ENCODE measurements at regions not wholly inside any gene's neighbourhood (a gene's known extent, or its start where the extent isn't known, plus 50 kb on each side); places are given as distances from the start of the nearest gene placed in this dataset.

GRCh38 chr7:9029681-9030530, 596.5 kb downstream of the NXPH1 start:
- Histone ChIP-seq H2AFZ (ENCODE audit: low read depth, low read length, severe bottlenecking) (no peak overlapping the region), H3F3A (ENCODE audit: insufficient read depth) (no peaks in the 10 kb centered on the region), H3K9me2 (replicated peaks; ENCODE audit: insufficient read depth, low read length) (no peaks in the 10 kb centered on the region), H3K36me3 (ENCODE audit: low read length) (no peaks in the 10 kb centered on the region), H3K4me3 (ENCODE audit: insufficient read depth, low read length, poor library complexity, severe bottlenecking) (no peak overlapping the region), H3K4me2 (ENCODE audit: low read depth, low read length, poor library complexity, severe bottlenecking) (no peak overlapping the region), H3K9ac (ENCODE audit: low read length) (no peak overlapping the region), H3K27ac (ENCODE audit: low read depth, low read length) (no peak overlapping the region), H3K9me3 (ENCODE audit: insufficient read depth, low read length) (no peaks in the 10 kb centered on the region), H4K20me1 (ENCODE audit: low read depth, low read length) (no peaks in the 10 kb centered on the region), H3K27me3 (ENCODE audit: low read length) (no peaks in the 10 kb centered on the region), H3K79me2 (ENCODE audit: insufficient read depth, low read length) (no peaks in the 10 kb centered on the region)
- TF ChIP-seq CTCF (IDR thresholded peaks at IDR 0.05; ENCODE audit: insufficient read depth, low read length, poor library complexity, severe bottlenecking) = no peak
- no peak for TF ChIP-seq EZH2phosphoT487 (conservative IDR thresholded peaks at IDR 0.05; ENCODE audit: low read length)

GRCh38 chr7:9030976-9031375, 597.6 kb downstream of the NXPH1 start:
- Histone ChIP-seq H3K9ac (ENCODE audit: low read length) (no peak overlapping the region), H3K27me3 (ENCODE audit: low read length) (no peaks in the 10 kb centered on the region), H3K9me2 (replicated peaks; ENCODE audit: insufficient read depth, low read length) (no peaks in the 10 kb centered on the region), H3K4me3 (ENCODE audit: insufficient read depth, low read length, poor library complexity, severe bottlenecking) (no peak overlapping the region), H2AFZ (ENCODE audit: low read depth, low read length, severe bottlenecking) (no peak overlapping the region), H3K27ac (ENCODE audit: low read depth, low read length) (no peak overlapping the region), H3K9me3 (ENCODE audit: insufficient read depth, low read length) (no peaks in the 10 kb centered on the region), H3K36me3 (ENCODE audit: low read length) (no peaks in the 10 kb centered on the region), H3K79me2 (ENCODE audit: insufficient read depth, low read length) (no peaks in the 10 kb centered on the region), H4K20me1 (ENCODE audit: low read depth, low read length) (no peaks in the 10 kb centered on the region), H3F3A (ENCODE audit: insufficient read depth) (no peaks in the 10 kb centered on the region), H3K4me2 (ENCODE audit: low read depth, low read length, poor library complexity, severe bottlenecking) (no peak overlapping the region)
- TF ChIP-seq EZH2phosphoT487 (conservative IDR thresholded peaks at IDR 0.05; ENCODE audit: low read length) (no peak), CTCF (IDR thresholded peaks at IDR 0.05; ENCODE audit: insufficient read depth, low read length, poor library complexity, severe bottlenecking) (no peak)

- Histone ChIP-seq H3K9me2 (replicated peaks; ENCODE audit: insufficient read depth, low read length) (no peaks in the 10 kb centered on the region), H4K20me1 (ENCODE audit: low read depth, low read length) (no peaks in the 10 kb centered on the region), H3K79me2 (ENCODE audit: insufficient read depth, low read length) (no peaks in the 10 kb centered on the region), H3F3A (ENCODE audit: insufficient read depth) (no peaks in the 10 kb centered on the region), H3K9me3 (ENCODE audit: insufficient read depth, low read length) (no peaks in the 10 kb centered on the region), H3K27ac (ENCODE audit: low read depth, low read length) (no peak overlapping the region), H3K36me3 (ENCODE audit: low read length) (no peaks in the 10 kb centered on the region), H3K27me3 (ENCODE audit: low read length) (no peaks in the 10 kb centered on the region), H3K4me2 (ENCODE audit: low read depth, low read length, poor library complexity, severe bottlenecking) (no peak overlapping the region), H3K4me3 (ENCODE audit: insufficient read depth, low read length, poor library complexity, severe bottlenecking) (no peak overlapping the region), H3K9ac (ENCODE audit: low read length) (no peak overlapping the region), H2AFZ (ENCODE audit: low read depth, low read length, severe bottlenecking) (no peak overlapping the region)
- TF ChIP-seq EZH2phosphoT487 (conservative IDR thresholded peaks at IDR 0.05; ENCODE audit: low read length) = no peak
These were observed 598.0 kb downstream of the NXPH1 start for GRCh38 chr7:9031386-9031785.

GRCh38 chr7:9036080-9036479, 602.7 kb downstream of the NXPH1 start:
- H3K4me2 ChIP-seq (ENCODE audit: low read depth, low read length, poor library complexity, severe bottlenecking) = no peak overlapping the region

More at GRCh38 chr7:9036080-9036479, 602.7 kb downstream of the NXPH1 start:
- Histone ChIP-seq H3K27me3 (ENCODE audit: low read length) (no peaks in the 10 kb centered on the region), H3K79me2 (ENCODE audit: insufficient read depth, low read length) (no peaks in the 10 kb centered on the region), H3K9me2 (replicated peaks; ENCODE audit: insufficient read depth, low read length) (no peaks in the 10 kb centered on the region), H4K20me1 (ENCODE audit: low read depth, low read length) (no peaks in the 10 kb centered on the region), H3K9ac (ENCODE audit: low read length) (no peak overlapping the region), H3K9me3 (ENCODE audit: insufficient read depth, low read length) (no peaks in the 10 kb centered on the region), H3K36me3 (ENCODE audit: low read length) (no peaks in the 10 kb centered on the region), H2AFZ (ENCODE audit: low read depth, low read length, severe bottlenecking) (no peak overlapping the region), H3K4me3 (ENCODE audit: insufficient read depth, low read length, poor library complexity, severe bottlenecking) (no peak overlapping the region), H3F3A (ENCODE audit: insufficient read depth) (no peaks in the 10 kb centered on the region), H3K27ac (ENCODE audit: low read depth, low read length) (no peak overlapping the region)
- TF ChIP-seq CTCF (IDR thresholded peaks at IDR 0.05; ENCODE audit: insufficient read depth, low read length, poor library complexity, severe bottlenecking) = no peak
